Nephron progenitor cell (in vitro differentiated cells): ENCODE measurements at regions not wholly inside any gene's neighbourhood (a gene's known extent, or its start where the extent isn't known, plus 50 kb on each side); places are given as distances from the start of the nearest gene placed in this dataset.

Source experiments
- DNase-seq: peaks from one replicate; pipeline ENCODE4 v3.0.0; 2021
- H3K27ac Mint-ChIP-seq: 2 replicates; pipeline ENCODE4 v1.8.0; 2021; ENCODE audit warnings: mild to moderate bottlenecking, moderate library complexity, mixed read lengths
- H3K27me3 Mint-ChIP-seq: 2 replicates; pipeline ENCODE4 v1.8.0; 2021; ENCODE audit warnings: mild to moderate bottlenecking, low read depth, mixed read lengths; ENCODE audit not compliant: poor library complexity
- H3K36me3 Mint-ChIP-seq: 2 replicates; pipeline ENCODE4 v1.8.0; 2021; ENCODE audit warnings: low read depth, mixed read lengths
- H3K4me1 Mint-ChIP-seq: 2 replicates; pipeline ENCODE4 v1.8.0; 2021; ENCODE audit warnings: mixed read lengths
- H3K4me3 Mint-ChIP-seq: 2 replicates; pipeline ENCODE4 v1.8.0; 2021; ENCODE audit warnings: mild to moderate bottlenecking, moderate library complexity, mixed read lengths
- H3K9me3 Mint-ChIP-seq: 2 replicates; pipeline ENCODE4 v1.8.0; 2021; ENCODE audit warnings: mild to moderate bottlenecking, moderate library complexity, mixed read lengths
- TF ChIP-seq, protein P1 (sequence below): fragments of 200-600 bp; sonication (generic); IDR thresholded peaks from 2 replicates; pipeline ENCODE4 v1.5.0; 2021; ENCODE audit warnings: antibody characterized with exemption

DNA sequence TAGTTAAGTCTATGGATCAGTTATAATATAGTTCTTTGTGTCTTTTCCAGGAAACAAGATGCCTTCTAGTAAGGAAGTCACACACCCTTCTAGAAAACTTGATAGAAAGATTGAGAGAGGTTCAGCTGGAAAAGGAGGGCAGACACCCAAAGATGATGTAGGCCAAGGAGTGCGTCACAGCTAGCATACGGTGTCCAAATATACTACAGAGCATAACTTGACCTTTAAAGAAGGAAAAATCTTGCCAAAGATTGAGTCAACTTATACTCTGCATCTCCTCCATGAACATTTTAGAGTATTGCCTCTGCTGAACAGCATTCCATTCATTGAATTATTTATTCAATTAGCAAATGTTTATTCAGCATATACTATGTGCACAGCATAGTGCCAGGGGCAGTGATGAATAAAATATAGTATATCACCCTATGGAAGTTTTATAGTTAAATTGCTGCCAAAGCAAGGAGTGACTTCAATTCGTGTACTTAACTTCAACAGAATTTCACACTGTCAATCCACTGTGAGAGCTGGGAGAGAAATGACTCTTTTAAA, 51.9 kb upstream of the SLC6A14 start:
- no peak overlapping the region for H3K4me3 Mint-ChIP-seq
- no peaks in the 10 kb centered on the region for H3K36me3 Mint-ChIP-seq
- DNase-seq: no peak
- TF ChIP-seq, protein P1, sequence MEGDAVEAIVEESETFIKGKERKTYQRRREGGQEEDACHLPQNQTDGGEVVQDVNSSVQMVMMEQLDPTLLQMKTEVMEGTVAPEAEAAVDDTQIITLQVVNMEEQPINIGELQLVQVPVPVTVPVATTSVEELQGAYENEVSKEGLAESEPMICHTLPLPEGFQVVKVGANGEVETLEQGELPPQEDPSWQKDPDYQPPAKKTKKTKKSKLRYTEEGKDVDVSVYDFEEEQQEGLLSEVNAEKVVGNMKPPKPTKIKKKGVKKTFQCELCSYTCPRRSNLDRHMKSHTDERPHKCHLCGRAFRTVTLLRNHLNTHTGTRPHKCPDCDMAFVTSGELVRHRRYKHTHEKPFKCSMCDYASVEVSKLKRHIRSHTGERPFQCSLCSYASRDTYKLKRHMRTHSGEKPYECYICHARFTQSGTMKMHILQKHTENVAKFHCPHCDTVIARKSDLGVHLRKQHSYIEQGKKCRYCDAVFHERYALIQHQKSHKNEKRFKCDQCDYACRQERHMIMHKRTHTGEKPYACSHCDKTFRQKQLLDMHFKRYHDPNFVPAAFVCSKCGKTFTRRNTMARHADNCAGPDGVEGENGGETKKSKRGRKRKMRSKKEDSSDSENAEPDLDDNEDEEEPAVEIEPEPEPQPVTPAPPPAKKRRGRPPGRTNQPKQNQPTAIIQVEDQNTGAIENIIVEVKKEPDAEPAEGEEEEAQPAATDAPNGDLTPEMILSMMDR: no peak
- H3K9me3 Mint-ChIP-seq: no peaks in the 10 kb centered on the region
- H3K27ac Mint-ChIP-seq: no peak overlapping the region
- H3K27me3 Mint-ChIP-seq: no peaks in the 10 kb centered on the region
- no peaks in the 10 kb centered on the region for H3K4me1 Mint-ChIP-seq
